Thyroid gland (tissue), 4 donors: ENCODE measurements at regions not wholly inside any gene's neighbourhood (a gene's known extent, or its start where the extent isn't known, plus 50 kb on each side); places are given as distances from the start of the nearest gene placed in this dataset.

ENCODE experiments used
- CTCF ChIP-seq, 6 experiments: fragments of 200-600 bp in 3 of 6; fragments of 450-650 bp in 3 of 6; sonication (generic) in 3 of 6; IDR thresholded peaks; one replicate each; pipeline ENCODE4 v1.5.1; 2016 to 2019; ENCODE audit warnings: antibody characterized with exemption in 6 of 6, mild to moderate bottlenecking in 2 of 6, inconsistent platforms in 1 of 6, moderate library complexity in 1 of 6
- POLR2A ChIP-seq, 2 donors: fragments of 450-650 bp; IDR thresholded peaks; one replicate each; pipeline ENCODE4 v1.6.1; 2017; ENCODE audit warnings: antibody characterized with exemption in 2 of 2, mild to moderate bottlenecking in 2 of 2, moderate library complexity in 1 of 2

DNA sequence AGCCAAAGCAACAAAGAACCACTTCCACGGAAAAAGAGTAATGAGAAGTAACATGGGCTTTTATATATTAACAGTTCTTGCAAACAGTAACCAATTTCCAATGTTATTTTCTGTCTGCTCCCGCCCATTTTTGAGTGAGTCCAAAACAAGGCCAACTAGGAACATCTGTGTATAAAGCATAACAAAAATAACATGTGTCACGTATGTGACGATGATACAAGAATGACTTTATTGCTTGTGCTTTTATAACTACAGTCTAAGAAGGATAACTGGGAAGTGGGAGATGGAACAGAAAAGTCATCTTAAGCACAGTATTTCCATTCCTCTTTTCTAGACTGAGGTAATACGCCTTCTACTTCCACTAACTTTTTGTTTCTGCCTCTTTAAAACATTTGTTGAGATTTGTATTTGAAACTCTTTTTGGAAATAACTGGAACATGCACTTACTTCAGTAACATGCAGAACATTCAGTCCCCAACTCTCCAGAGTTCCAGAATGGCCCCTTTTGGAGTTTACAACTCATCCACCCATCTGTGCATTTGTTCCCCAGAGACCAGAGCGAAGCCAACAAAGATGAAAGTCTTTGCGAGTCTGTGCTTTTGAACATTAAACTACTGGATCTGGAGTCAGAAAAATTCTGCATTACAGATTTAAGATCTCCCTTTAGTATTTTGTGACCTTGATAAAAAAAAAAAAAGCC is 143.0 kb upstream of the ZRANB2 start:
- TF ChIP-seq CTCF (IDR thresholded peaks at IDR 0.05), result no peak
- no peak for TF ChIP-seq POLR2A (IDR thresholded peaks at IDR 0.05)
